HL-60/S4 (cell line): ENCODE measurements at regions not wholly inside any gene's neighbourhood (a gene's known extent, or its start where the extent isn't known, plus 50 kb on each side); places are given as distances from the start of the nearest gene placed in this dataset.
"Not testable (repeated sequence)": the region's sequence is repeated elsewhere in the genome, so short reads cannot be mapped to it uniquely, and the experiment has no call there.

Experiments
- in situ Hi-C: fragments of 300-500 bp; cut with MboI; formaldehyde crosslinking; loops from 2 replicates; pipeline ENCODE4 v1.14.3; 2022; ENCODE audit warnings: low sequenced_read_pairs

- in situ Hi-C loops: no loop called here
These were observed 256.2 kb downstream of the TAFA4 start for GRCh38 chr3:68676136-68676535.

DNA sequence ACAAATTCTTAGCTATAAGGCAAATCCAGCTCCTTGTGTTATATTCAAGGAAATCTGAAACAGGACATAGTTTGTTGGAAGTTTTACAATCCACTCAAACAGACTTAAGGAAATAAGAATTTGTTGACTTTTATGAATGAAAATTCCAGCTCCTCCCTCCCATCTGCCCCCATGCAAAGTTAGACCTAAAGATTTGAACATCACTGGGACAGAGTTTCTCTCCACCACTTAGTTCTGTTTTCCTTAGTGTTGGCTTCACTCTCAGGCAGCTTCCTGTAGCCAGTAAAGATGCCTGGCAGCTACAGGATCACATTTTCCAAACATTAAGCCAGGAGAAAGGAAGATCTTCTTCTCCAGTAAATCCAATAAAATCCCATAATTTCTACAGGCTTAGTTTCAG, 265.0 kb downstream of the TAFA4 start:
- in situ Hi-C loops: no loop called here

GRCh38 chr3:68666429-68667136, 265.8 kb downstream of the TAFA4 start:
- in situ Hi-C loops: no loop called here

DNA sequence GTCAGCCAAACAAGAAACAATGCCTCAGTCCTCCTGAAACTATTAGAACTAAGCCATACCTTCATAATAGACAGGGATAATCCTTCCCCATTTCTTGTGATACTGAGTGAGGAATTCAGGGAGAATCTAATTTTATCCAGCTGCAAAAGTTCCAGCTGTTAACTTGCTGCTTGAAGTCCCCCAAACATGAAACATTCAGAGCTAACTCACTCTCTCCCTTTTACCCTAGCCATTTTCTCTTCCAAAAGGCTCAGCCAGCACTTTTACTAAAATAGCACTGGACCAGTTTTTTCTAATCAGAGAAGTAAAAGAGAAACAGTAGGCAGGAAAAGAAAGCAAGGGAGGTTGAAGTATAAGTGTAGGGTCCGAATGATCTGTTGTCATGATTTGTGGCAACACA, 268.1 kb downstream of the TAFA4 start:
- in situ Hi-C loops: no loop called here

DNA sequence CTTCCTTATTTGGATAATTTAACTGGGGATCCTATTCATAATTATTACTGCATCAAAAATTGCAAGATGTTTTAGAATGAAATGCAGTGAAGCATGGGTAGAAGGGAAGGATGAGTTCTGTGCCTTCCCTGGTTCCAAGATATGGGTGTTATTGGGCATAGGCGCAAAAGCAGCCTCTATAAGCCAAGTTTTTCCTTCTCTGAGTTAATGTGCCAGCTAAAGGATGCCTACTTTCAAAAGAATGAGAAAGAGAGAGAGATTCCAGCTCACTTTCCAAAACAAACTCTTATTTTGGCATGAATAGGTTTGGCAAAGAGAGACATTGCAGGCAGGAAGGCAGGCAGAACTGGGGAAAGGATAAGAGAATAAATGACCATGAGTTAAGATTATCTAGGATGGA, 270.2 kb downstream of the TAFA4 start:
- in situ Hi-C loops: no loop called here

GRCh38 chr3:68650657-68651056, 281.7 kb downstream of the TAFA4 start:
- in situ Hi-C loops: not testable (repeated sequence)

- in situ Hi-C loops: no loop called here
These were observed 283.9 kb downstream of the TAFA4 start for GRCh38 chr3:68648494-68648893.

- in situ Hi-C loops: no loop called here
These were observed 300.3 kb downstream of the TAFA4 start for GRCh38 chr3:68631850-68632545.

- in situ Hi-C loops: no loop called here
These were observed 312.1 kb downstream of the TAFA4 start for GRCh38 chr3:68620211-68620610.

DNA sequence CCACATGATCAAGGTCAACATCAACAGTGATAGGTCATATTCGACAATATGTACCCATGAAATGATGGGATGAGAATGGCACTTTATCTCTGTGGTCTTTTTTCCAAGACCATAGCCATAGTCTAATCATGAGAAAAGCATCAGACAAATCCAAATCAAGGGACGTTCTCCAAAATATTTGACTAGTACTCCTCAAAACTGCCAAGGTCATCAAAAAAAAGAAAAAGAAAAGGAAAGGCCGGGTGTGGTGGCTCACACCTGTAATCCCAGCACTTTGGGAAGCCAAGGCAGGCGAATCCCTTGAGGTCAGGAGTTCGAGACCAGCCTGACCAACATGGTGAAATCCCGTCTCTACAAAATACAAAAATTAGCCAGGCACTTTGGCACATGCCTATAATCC, 318.3 kb downstream of the TAFA4 start:
- in situ Hi-C loops: no loop called here

- in situ Hi-C loops: no loop called here
These were observed 361.0 kb downstream of the TAFA4 start for GRCh38 chr3:68571321-68571720.

GRCh38 chr3:68560728-68561127, 371.6 kb downstream of the TAFA4 start:
- in situ Hi-C loops: no loop called here

DNA sequence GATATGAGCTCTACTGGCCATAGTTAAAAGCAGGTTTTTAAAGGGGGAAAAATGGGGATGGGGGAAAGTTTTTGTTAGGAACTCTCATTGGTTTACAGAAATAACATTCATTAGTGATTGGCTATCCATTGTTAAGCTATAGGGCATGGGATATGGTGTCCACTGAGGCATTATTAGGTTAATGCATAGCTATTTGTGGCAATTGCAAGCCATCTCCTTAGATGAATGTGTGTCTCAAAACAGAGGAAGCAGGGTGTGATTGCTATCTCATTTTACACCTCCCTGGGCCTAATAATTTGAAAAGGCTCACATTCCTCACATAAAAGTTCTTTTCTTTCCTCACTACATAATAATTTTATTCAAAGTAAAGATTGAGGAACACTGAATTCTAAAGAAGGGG, 396.6 kb downstream of the TAFA4 start:
- in situ Hi-C loops: no loop called here

DNA sequence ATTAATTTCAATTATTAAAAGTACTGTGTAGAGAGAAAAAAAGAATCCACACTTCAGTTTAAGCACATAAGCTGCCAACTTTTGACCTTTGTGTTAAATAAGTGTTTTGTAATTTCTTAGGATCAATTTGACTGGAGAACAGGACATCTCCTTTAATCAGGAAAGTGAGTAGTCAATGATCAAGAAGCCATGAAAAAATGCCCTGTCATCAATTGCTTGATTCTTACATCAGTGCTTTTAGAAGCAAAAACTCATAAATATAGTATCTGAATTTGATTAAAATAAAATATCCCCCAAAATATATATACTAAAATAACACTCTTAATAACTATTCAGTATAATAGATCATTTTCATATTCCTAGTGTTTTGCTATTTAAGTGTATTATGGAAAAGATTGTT, 409.0 kb downstream of the TAFA4 start:
- in situ Hi-C loops: no loop called here

DNA sequence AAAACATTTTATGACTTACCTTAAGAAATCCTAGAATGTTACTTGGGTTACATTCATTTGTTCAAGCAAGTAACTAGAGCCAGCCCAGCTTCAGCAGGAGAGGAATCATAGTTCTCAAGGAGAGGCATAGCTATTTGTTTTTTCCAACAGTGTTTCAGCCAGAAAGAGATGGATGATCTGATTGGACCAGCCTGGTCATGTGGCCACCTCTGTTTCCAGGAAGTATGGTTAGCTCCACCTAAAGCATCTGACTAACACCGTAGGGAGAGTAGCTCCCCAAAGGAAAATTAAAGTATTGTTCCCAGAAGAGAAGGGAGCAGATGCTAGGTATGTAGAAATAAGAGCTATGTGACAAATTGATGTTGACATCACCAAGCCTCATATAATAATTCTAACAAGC, 417.1 kb downstream of the TAFA4 start:
- in situ Hi-C loops: no loop called here

GRCh38 chr3:68504201-68504600, 428.1 kb downstream of the TAFA4 start:
- in situ Hi-C loops: no loop called here

DNA sequence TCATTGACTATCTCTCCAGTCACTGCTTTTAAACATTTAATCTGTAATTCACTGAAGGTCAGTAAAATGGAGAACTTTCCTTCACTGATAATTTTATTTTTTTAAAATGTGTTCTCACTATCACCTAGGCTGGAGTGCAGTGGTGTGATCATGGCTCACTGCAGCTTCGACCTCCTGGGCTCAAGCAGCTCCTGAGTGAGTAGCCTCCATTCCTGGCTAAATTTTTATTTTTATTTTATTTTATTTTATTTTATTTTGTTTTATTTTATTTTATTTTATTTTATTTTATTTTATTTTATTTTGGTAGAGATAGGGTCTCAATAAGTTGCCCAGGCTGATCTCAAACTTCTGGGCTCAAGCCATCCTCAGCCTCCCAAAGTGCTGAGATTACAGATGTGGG, 446.5 kb downstream of the TAFA4 start:
- in situ Hi-C loops: not testable (repeated sequence)

DNA sequence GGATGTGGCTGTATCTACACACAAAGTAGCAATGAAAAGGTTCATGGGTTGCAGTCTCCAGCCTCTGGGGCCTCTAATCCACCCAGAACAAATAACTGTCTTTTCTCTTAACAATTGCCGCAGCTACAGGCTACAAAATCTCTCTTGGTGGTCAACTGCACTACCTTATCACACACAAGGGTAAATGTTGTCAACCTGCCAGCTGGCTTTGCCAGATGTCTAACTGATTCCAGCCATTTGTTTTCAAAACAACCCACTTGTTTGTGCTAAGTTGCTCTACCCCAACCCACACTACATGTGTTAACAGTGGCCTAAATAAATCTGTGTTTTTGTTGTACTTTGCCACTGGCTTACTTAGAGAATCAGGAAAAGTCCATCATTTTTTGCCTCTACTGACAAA, 447.3 kb downstream of the TAFA4 start:
- in situ Hi-C loops: no loop called here

- in situ Hi-C loops: no loop called here
These were observed 448.7 kb downstream of the TAFA4 start for GRCh38 chr3:68483601-68484000.

GRCh38 chr3:68483041-68483440, 449.3 kb downstream of the TAFA4 start:
- in situ Hi-C loops: no loop called here

- in situ Hi-C loops: no loop called here
These were observed 449.8 kb downstream of the TAFA4 start for GRCh38 chr3:68482565-68482964.

- in situ Hi-C loops: no loop called here
These were observed 452.6 kb downstream of the TAFA4 start for GRCh38 chr3:68479779-68480178.
